ENCODE measurements at regions not wholly inside any gene's neighbourhood (a gene's known extent, or its start where the extent isn't known, plus 50 kb on each side); places are given as distances from the start of the nearest gene placed in this dataset.

DNA sequence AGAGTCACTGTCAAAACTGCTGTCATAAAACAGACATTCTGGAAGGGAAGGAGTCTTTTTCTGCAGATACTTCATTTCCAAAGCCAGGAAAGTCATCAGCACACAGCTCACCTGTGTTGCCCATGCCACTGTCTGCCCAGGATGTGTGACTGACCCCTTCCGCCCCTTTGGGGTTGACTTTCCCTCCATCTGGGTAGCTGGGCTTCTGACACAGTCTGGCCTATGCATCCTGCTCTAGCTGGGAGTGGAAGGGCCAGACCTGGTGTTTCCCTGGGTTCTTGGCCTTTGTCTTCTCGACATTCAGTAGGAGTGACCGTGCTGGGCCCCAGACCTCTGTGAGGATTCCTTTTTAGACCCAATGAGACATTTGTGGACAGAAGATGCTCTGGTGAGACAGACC, 378.9 kb upstream of the NUPR2 start:
- Histone ChIP-seq H3K79me2 (ENCODE audit: insufficient read depth) (no peaks in the 10 kb centered on the region), H2AFZ (ENCODE audit: low read depth) (no peak overlapping the region), H3K9me2 (no peaks in the 10 kb centered on the region), H3K9ac (no peak overlapping the region), H3K27ac (ENCODE audit: low read depth in 2 of 2, low read length in 1 of 2) (no peak overlapping the region), H3K4me3 (ENCODE audit: low read depth in 2 of 2, low read length in 1 of 2) (no peak overlapping the region), H3K4me1 (ENCODE audit: control insufficient read depth in 1 of 2, insufficient read depth in 2 of 2, low read depth in 1 of 2, low read length in 1 of 2) (no peaks in the 10 kb centered on the region), H3K27me3 (ENCODE audit: insufficient read depth) (no peaks in the 10 kb centered on the region), H3F3A (replicated peaks; ENCODE audit: insufficient read depth) (no peaks in the 10 kb centered on the region), H3K9me3 (no peaks in the 10 kb centered on the region), H3K36me3 (replicated peaks in 1 of 2; ENCODE audit: control insufficient read depth in 1 of 2, insufficient read depth in 2 of 2, low read length in 1 of 2) (no peaks in the 10 kb centered on the region), H4K20me1 (ENCODE audit: insufficient read depth) (no peaks in the 10 kb centered on the region), H3K4me2 (no peak overlapping the region)
- TF ChIP-seq FOXM1 (IDR thresholded peaks at IDR 0.05; ENCODE audit: low read depth), result no peak
- TF ChIP-seq, protein P1, sequence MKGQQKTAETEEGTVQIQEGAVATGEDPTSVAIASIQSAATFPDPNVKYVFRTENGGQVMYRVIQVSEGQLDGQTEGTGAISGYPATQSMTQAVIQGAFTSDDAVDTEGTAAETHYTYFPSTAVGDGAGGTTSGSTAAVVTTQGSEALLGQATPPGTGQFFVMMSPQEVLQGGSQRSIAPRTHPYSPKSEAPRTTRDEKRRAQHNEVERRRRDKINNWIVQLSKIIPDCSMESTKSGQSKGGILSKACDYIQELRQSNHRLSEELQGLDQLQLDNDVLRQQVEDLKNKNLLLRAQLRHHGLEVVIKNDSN (IDR thresholded peaks at IDR 0.05; ENCODE audit: borderline replicate concordance, low read depth), result no peak
- no peak for TF ChIP-seq TCF12 (IDR thresholded peaks at IDR 0.05)
- TF ChIP-seq POLR2AphosphoS5 (IDR thresholded peaks at IDR 0.05; ENCODE audit: low read depth, low read length), result no peak
- ChIA-PET CTCF (no interaction called here), POLR2A (no interaction called here)
- DNase-seq, result no peak
- 5% methylated on average over 3 of the region's 3 CpGs for WGBS (ENCODE audit: low lambda C conversion rate)

DNA sequence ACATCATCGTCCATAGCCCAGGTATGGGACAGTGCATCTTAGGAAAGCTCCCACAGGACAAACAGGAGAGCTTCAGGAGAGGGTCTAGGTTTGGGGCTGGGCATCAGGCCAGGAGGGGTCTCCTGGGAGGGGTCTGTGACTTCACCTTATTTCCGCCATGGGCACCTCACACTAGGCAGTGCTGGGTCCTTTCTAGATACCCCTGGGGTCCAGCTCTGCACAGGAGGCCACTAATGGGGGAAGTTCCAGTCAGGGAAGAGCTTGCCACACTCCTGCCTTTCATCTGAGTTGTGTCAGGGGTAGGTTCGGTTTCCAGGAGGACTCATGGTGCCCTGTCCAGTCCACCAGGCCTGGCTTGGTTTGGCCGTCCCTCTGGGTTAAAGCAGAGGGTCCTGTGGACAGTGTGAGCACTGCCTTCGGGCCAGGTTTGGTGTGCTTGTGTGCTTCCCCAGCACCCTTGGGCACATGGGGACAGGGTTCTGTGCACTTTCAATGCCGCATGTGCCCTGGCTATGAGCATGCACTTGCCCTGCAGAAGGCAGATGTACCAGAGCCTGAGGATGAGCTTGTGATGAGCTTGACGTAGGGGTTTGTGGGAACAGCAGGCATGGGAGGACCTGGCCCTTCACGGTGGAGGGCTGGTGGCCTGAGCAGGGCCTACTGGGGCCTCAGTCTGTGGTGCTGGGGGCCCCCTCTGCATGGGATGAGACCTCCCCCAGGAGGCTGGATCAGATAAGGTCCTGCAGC, 377.7 kb upstream of the NUPR2 start:
- no peaks in the 10 kb centered on the region for H3F3A ChIP-seq (replicated peaks; ENCODE audit: insufficient read depth)
- peaks cover 2% of the 10 kb centered on the region; the same call in 1 of the 2 replicates for H3K9me3 ChIP-seq
- H3K27me3 ChIP-seq (ENCODE audit: insufficient read depth), result no peaks in the 10 kb centered on the region
- H3K27ac ChIP-seq (ENCODE audit: low read depth in 2 of 2, low read length in 1 of 2), result no peak overlapping the region
- H3K9me2 ChIP-seq, result no peaks in the 10 kb centered on the region
- H3K4me3 ChIP-seq (ENCODE audit: low read depth in 2 of 2, low read length in 1 of 2), result no peak overlapping the region; a peak in 2 of 4 replicates
- DNase-seq, result no peak
- 4% methylated on average over 6 of the region's 8 CpGs for WGBS (ENCODE audit: low lambda C conversion rate)
- H2AFZ ChIP-seq (ENCODE audit: low read depth), result no peak overlapping the region
- H3K4me1 ChIP-seq (ENCODE audit: control insufficient read depth in 1 of 2, insufficient read depth in 2 of 2, low read depth in 1 of 2, low read length in 1 of 2), result no peaks in the 10 kb centered on the region
- H3K79me2 ChIP-seq (ENCODE audit: insufficient read depth), result no peaks in the 10 kb centered on the region
- POLR2A ChIA-PET, result no interaction called here
- no peaks in the 10 kb centered on the region for H4K20me1 ChIP-seq (ENCODE audit: insufficient read depth)
- H3K36me3 ChIP-seq (replicated peaks in 1 of 2; ENCODE audit: control insufficient read depth in 1 of 2, insufficient read depth in 2 of 2, low read length in 1 of 2), result no peaks in the 10 kb centered on the region
- H3K9ac ChIP-seq, result no peak overlapping the region
- CTCF ChIA-PET, result no interaction called here
- no peak overlapping the region for H3K4me2 ChIP-seq
- TF ChIP-seq, protein P2, sequence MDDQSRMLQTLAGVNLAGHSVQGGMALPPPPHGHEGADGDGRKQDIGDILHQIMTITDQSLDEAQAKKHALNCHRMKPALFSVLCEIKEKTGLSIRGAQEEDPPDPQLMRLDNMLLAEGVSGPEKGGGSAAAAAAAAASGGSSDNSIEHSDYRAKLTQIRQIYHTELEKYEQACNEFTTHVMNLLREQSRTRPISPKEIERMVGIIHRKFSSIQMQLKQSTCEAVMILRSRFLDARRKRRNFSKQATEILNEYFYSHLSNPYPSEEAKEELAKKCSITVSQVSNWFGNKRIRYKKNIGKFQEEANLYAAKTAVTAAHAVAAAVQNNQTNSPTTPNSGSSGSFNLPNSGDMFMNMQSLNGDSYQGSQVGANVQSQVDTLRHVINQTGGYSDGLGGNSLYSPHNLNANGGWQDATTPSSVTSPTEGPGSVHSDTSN (IDR thresholded peaks at IDR 0.05), result no peak
- TF ChIP-seq JUND (IDR thresholded peaks at IDR 0.05) (no peak), RAD21 (IDR thresholded peaks at IDR 0.05; ENCODE audit: low read length) (no peak), POLR2AphosphoS5 (IDR thresholded peaks at IDR 0.05; ENCODE audit: low read depth, low read length) (no peak), TCF12 (IDR thresholded peaks at IDR 0.05) (no peak), RCOR1 (IDR thresholded peaks at IDR 0.05; ENCODE audit: low read length) (no peak), MXI1 (IDR thresholded peaks at IDR 0.05; ENCODE audit: low read depth, low read length) (no peak), EZH2phosphoT487 (IDR thresholded peaks at IDR 0.05; ENCODE audit: borderline replicate concordance, low read depth) (no peak), MEF2A (IDR thresholded peaks at IDR 0.05; ENCODE audit: borderline replicate concordance, low read depth) (no peak), TEAD4 (IDR thresholded peaks at IDR 0.05; ENCODE audit: borderline replicate concordance, insufficient read depth) (no peak), EP300 (IDR thresholded peaks at IDR 0.05; ENCODE audit: borderline replicate concordance in 1 of 2, low read depth in 1 of 2, low read length in 1 of 2) (no peak)
- TF ChIP-seq, protein P3, sequence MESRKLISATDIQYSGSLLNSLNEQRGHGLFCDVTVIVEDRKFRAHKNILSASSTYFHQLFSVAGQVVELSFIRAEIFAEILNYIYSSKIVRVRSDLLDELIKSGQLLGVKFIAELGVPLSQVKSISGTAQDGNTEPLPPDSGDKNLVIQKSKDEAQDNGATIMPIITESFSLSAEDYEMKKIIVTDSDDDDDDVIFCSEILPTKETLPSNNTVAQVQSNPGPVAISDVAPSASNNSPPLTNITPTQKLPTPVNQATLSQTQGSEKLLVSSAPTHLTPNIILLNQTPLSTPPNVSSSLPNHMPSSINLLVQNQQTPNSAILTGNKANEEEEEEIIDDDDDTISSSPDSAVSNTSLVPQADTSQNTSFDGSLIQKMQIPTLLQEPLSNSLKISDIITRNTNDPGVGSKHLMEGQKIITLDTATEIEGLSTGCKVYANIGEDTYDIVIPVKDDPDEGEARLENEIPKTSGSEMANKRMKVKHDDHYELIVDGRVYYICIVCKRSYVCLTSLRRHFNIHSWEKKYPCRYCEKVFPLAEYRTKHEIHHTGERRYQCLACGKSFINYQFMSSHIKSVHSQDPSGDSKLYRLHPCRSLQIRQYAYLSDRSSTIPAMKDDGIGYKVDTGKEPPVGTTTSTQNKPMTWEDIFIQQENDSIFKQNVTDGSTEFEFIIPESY (IDR thresholded peaks at IDR 0.05; ENCODE audit: borderline replicate concordance, low read depth), result no peak
- TF ChIP-seq, protein P4, sequence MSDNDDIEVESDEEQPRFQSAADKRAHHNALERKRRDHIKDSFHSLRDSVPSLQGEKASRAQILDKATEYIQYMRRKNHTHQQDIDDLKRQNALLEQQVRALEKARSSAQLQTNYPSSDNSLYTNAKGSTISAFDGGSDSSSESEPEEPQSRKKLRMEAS (IDR thresholded peaks at IDR 0.05; ENCODE audit: low read depth), result no peak
- TF ChIP-seq, protein P5, sequence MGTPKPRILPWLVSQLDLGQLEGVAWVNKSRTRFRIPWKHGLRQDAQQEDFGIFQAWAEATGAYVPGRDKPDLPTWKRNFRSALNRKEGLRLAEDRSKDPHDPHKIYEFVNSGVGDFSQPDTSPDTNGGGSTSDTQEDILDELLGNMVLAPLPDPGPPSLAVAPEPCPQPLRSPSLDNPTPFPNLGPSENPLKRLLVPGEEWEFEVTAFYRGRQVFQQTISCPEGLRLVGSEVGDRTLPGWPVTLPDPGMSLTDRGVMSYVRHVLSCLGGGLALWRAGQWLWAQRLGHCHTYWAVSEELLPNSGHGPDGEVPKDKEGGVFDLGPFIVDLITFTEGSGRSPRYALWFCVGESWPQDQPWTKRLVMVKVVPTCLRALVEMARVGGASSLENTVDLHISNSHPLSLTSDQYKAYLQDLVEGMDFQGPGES (IDR thresholded peaks at IDR 0.05; ENCODE audit: low read depth, low read length), result no peak
- TF ChIP-seq, protein P6, sequence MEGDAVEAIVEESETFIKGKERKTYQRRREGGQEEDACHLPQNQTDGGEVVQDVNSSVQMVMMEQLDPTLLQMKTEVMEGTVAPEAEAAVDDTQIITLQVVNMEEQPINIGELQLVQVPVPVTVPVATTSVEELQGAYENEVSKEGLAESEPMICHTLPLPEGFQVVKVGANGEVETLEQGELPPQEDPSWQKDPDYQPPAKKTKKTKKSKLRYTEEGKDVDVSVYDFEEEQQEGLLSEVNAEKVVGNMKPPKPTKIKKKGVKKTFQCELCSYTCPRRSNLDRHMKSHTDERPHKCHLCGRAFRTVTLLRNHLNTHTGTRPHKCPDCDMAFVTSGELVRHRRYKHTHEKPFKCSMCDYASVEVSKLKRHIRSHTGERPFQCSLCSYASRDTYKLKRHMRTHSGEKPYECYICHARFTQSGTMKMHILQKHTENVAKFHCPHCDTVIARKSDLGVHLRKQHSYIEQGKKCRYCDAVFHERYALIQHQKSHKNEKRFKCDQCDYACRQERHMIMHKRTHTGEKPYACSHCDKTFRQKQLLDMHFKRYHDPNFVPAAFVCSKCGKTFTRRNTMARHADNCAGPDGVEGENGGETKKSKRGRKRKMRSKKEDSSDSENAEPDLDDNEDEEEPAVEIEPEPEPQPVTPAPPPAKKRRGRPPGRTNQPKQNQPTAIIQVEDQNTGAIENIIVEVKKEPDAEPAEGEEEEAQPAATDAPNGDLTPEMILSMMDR (IDR thresholded peaks at IDR 0.05), result no peak

Data from SK-N-SH (cell line).